ENCODE measurements at regions not wholly inside any gene's neighbourhood (a gene's known extent, or its start where the extent isn't known, plus 50 kb on each side); places are given as distances from the start of the nearest gene placed in this dataset.

- H3K9me3 ChIP-seq = no peaks in the 10 kb centered on the region
- H3K4me3 ChIP-seq = no peak overlapping the region
- H3K27ac ChIP-seq = no peak overlapping the region
- no peaks in the 10 kb centered on the region for H3K27me3 ChIP-seq
- ATAC-seq (no peak), DNase-seq (no peak)
- 90 to 92% methylated on average over 6 of the region's 6 CpGs for WGBS, 2 donors
- H3K4me1 ChIP-seq = peaks cover 0 to 15% (median 0%) of the 10 kb centered on the region in 9 donors
- H3K36me3 ChIP-seq = no peaks in the 10 kb centered on the region
- intact Hi-C loops (cut with DNase I) = no loop called here
- TF ChIP-seq CTCF (IDR thresholded peaks at IDR 0.05) = no peak
These were observed 192.8 kb downstream of the CDCA7 start for GRCh38 chr2:173547499-173547898.

GRCh38 chr2:173550143-173550542 lies 195.5 kb downstream of the CDCA7 start:
- peaks cover 0 to 17% (median 0%) of the 10 kb centered on the region in 9 donors for H3K4me1 ChIP-seq
- ATAC-seq (no peak), DNase-seq (no peak)
- H3K36me3 ChIP-seq = no peaks in the 10 kb centered on the region
- H3K27ac ChIP-seq = no peak overlapping the region
- peaks cover 0 to 5% (median 0%) of the 10 kb centered on the region in 7 donors for H3K27me3 ChIP-seq
- H3K4me3 ChIP-seq = no peak overlapping the region
- intact Hi-C loops (cut with DNase I) = no loop called here
- WGBS, 2 donors = 60 to 65% methylated on average over 1 of the region's 1 CpG
- no peaks in the 10 kb centered on the region for H3K9me3 ChIP-seq
- TF ChIP-seq CTCF (IDR thresholded peaks at IDR 0.05) = no peak

GRCh38 chr2:173552531-173552930 lies 197.9 kb downstream of the CDCA7 start:
- H3K27ac ChIP-seq = no peak overlapping the region
- peaks cover 0 to 25% (median 7%) of the 10 kb centered on the region in 7 donors for H3K27me3 ChIP-seq
- H3K4me3 ChIP-seq = no peak overlapping the region
- no peaks in the 10 kb centered on the region for H3K9me3 ChIP-seq
- ATAC-seq (no peak), DNase-seq (no peak)
- H3K4me1 ChIP-seq = peaks cover 0 to 13% (median 0%) of the 10 kb centered on the region in 9 donors
- intact Hi-C loops (cut with DNase I) = no loop called here
- 57 to 73% methylated on average over 3 of the region's 3 CpGs for WGBS, 2 donors
- TF ChIP-seq CTCF (IDR thresholded peaks at IDR 0.05) = no peak
- H3K36me3 ChIP-seq = no peaks in the 10 kb centered on the region

GRCh38 chr2:173553593-173553992 lies 198.9 kb downstream of the CDCA7 start:
- Histone ChIP-seq H3K36me3 (no peaks in the 10 kb centered on the region), H3K4me1 (peaks cover 0 to 13% (median 0%) of the 10 kb centered on the region in 9 donors), H3K4me3 (no peak overlapping the region), H3K27ac (no peak overlapping the region), H3K9me3 (no peaks in the 10 kb centered on the region), H3K27me3 (peaks cover 0 to 36% (median 8%) of the 10 kb centered on the region in 7 donors)
- intact Hi-C loops (cut with DNase I) = no loop called here
- ATAC-seq (no peak), DNase-seq (no peak)
- TF ChIP-seq CTCF (IDR thresholded peaks at IDR 0.05) = no peak
- 67 to 73% methylated on average over 6 of the region's 6 CpGs for WGBS, 2 donors

Measured in heart right ventricle (tissue), 16 donors.